H1 (cell line): ENCODE measurements at regions not wholly inside any gene's neighbourhood (a gene's known extent, or its start where the extent isn't known, plus 50 kb on each side); places are given as distances from the start of the nearest gene placed in this dataset.

Experiments
- CTCF ChIA-PET: fragments of 300-600 bp; sonication (Branson Sonifier 250); formaldehyde crosslinking; loops from one replicate; lab custom pipeline; 2021; ENCODE audit not compliant: partially characterized antibody; lab: Charles Lee
- POLR2A ChIA-PET: fragments of 300-600 bp; sonication (Branson Sonifier 250); formaldehyde crosslinking; loops from one replicate; lab custom pipeline; 2021; ENCODE audit warnings: inconsistent platforms; ENCODE audit not compliant: partially characterized antibody; lab: Charles Lee
- DNase-seq, 2 experiments: peaks; one replicate each; pipeline versions ENCODE4 v3.0.0 to v3.0.0-alpha.2; 2010 to 2022; ENCODE audit warnings: low spot score in 2 of 2, low read depth in 1 of 2, mixed read lengths in 1 of 2
- FAIRE-seq: peaks from 2 replicates; lab custom pipeline; 2011; peaks lifted over from hg19 to GRCh38; lab: Jason Lieb, UNC
- H2AFZ ChIP-seq: 2 replicates; pipeline ENCODE4 v1.8.1; 2012; ENCODE audit warnings: low read length, inconsistent platforms
- H2AK5ac ChIP-seq: 2 replicates; pipeline ENCODE4 v1.6.1; 2013; ENCODE audit warnings: low read depth, low read length
- H2BK120ac ChIP-seq: replicated peaks from 2 replicates; pipeline ENCODE3; 2013; ENCODE audit warnings: low read depth, low read length, inconsistent platforms
- H2BK12ac ChIP-seq: 2 replicates; pipeline ENCODE4 v1.6.1; 2013; ENCODE audit warnings: low read depth, low read length
- H2BK15ac ChIP-seq: 2 replicates; pipeline ENCODE4 v1.6.1; 2013; ENCODE audit warnings: low read length
- H2BK20ac ChIP-seq: 2 replicates; pipeline ENCODE4 v1.6.1; 2013; ENCODE audit warnings: low read length
- H2BK5ac ChIP-seq: 2 replicates; pipeline ENCODE4 v1.6.1; 2013; ENCODE audit warnings: low read depth, low read length
- H3K14ac ChIP-seq: 2 replicates; pipeline ENCODE4 v1.6.1; 2013; ENCODE audit warnings: inconsistent platforms; ENCODE audit not compliant: insufficient read length
- H3K18ac ChIP-seq: 2 replicates; pipeline ENCODE4 v1.6.1; 2013; ENCODE audit warnings: low read length; ENCODE audit errors: extremely low read depth
- H3K23ac ChIP-seq: 2 replicates; pipeline ENCODE4 v1.6.1; 2013; ENCODE audit warnings: inconsistent platforms; ENCODE audit not compliant: insufficient read length
- H3K23me2 ChIP-seq: 2 replicates; pipeline ENCODE4 v1.6.1; 2013; ENCODE audit warnings: low read depth, low read length
- H3K27ac ChIP-seq: 2 replicates; pipeline ENCODE4 v1.6.1; 2011; ENCODE audit warnings: low read depth, low read length, inconsistent platforms
- H3K27me3 ChIP-seq, 4 experiments: replicated peaks in 1 of 4; 1 replicate in 1 of 4; 2 replicates in 3 of 4; pipeline versions ENCODE4 v1.6.1 to v1.8.1; 2011 to 2013; ENCODE audit warnings: low read length in 3 of 4, mild to moderate bottlenecking in 3 of 4, inconsistent platforms in 2 of 4, mixed read lengths in 2 of 4, moderate library complexity in 1 of 4; ENCODE audit not compliant: control insufficient read depth in 3 of 4, insufficient read depth in 3 of 4; ENCODE audit errors: extremely low read depth in 1 of 4
- H3K36me3 ChIP-seq, 4 experiments: 2 replicates each; pipeline versions ENCODE4 v1.6.1 to v1.8.1; 2011 to 2013; ENCODE audit warnings: mild to moderate bottlenecking in 4 of 4, low read length in 3 of 4, moderate library complexity in 2 of 4, control low read depth in 1 of 4, inconsistent platforms in 1 of 4; ENCODE audit not compliant: insufficient read depth in 4 of 4, control insufficient read depth in 2 of 4
- H3K4ac ChIP-seq: replicated peaks from 2 replicates; pipeline ENCODE3; 2013; ENCODE audit warnings: low read length, low read depth, mixed read lengths, inconsistent platforms; ENCODE audit not compliant: insufficient read length
- H3K4me1 ChIP-seq, 4 experiments: replicated peaks in 1 of 4; 1 replicate in 1 of 4; 2 replicates in 3 of 4; pipeline versions ENCODE4 v1.6.1 to v1.8.1; 2011 to 2013; ENCODE audit warnings: low read length in 3 of 4, inconsistent platforms in 2 of 4, mixed read lengths in 1 of 4; ENCODE audit not compliant: insufficient read depth in 4 of 4, control insufficient read depth in 3 of 4
- H3K4me2 ChIP-seq, 2 experiments: 2 replicates each; pipeline versions ENCODE4 v1.6.1 to v1.8.1; 2011 to 2013; ENCODE audit warnings: low read depth in 2 of 2, low read length in 2 of 2, control low read depth in 1 of 2, inconsistent platforms in 1 of 2, mild to moderate bottlenecking in 1 of 2; ENCODE audit not compliant: insufficient read depth in 1 of 2
- H3K4me3 ChIP-seq, 4 experiments: fragments of 200-600, 300-600 bp in 1 of 4; sonication (generic), shearing (Covaris generic), sonication (Bioruptor Twin) in 1 of 4; 2 replicates each; pipeline versions ENCODE4 v1.5.1 to v1.8.1; 2011 to 2016; ENCODE audit warnings: low read length in 4 of 4, low read depth in 3 of 4, control low read depth in 2 of 4, inconsistent platforms in 2 of 4, mild to moderate bottlenecking in 2 of 4, mixed read lengths in 1 of 4, moderate library complexity in 1 of 4; ENCODE audit not compliant: insufficient read depth in 2 of 4; ENCODE audit errors: extremely low read depth in 1 of 4
- H3K56ac ChIP-seq: replicated peaks from 2 replicates; pipeline ENCODE3; 2013; ENCODE audit warnings: low read depth, mild to moderate bottlenecking, mixed read lengths, low read length, inconsistent platforms; ENCODE audit not compliant: insufficient read length
- H3K79me1 ChIP-seq: 2 replicates; pipeline ENCODE4 v1.6.1; 2013; ENCODE audit warnings: low read depth, low read length, control low read depth
- H3K79me2 ChIP-seq, 2 experiments: 2 replicates each; pipeline versions ENCODE4 v1.6.1 to v1.8.1; 2012 to 2013; ENCODE audit warnings: low read length in 2 of 2, mild to moderate bottlenecking in 2 of 2, inconsistent platforms in 1 of 2; ENCODE audit not compliant: insufficient read depth in 2 of 2, control insufficient read depth in 1 of 2
- H3K9ac ChIP-seq, 4 experiments: replicated peaks in 1 of 4; 1 replicate in 1 of 4; 2 replicates in 3 of 4; pipeline versions ENCODE4 v1.6.1 to v1.8.1; 2011 to 2013; ENCODE audit warnings: low read depth in 3 of 4, low read length in 3 of 4, control low read depth in 2 of 4, mild to moderate bottlenecking in 2 of 4, moderate library complexity in 2 of 4, inconsistent platforms in 1 of 4; ENCODE audit errors: extremely low read depth in 1 of 4
- H3K9me3 ChIP-seq, 2 experiments: 2 replicates each; pipeline versions ENCODE4 v1.6.1 to v1.8.1; 2012 to 2013; ENCODE audit warnings: mild to moderate bottlenecking in 2 of 2, moderate library complexity in 2 of 2, control low read depth in 1 of 2, inconsistent platforms in 1 of 2, low read depth in 1 of 2, low read length in 1 of 2, mixed read lengths in 1 of 2; ENCODE audit not compliant: insufficient read depth in 2 of 2
- H4K20me1 ChIP-seq, 2 experiments: replicated peaks in 1 of 2; 2 replicates each; pipeline versions ENCODE3 to v1.8.1; 2011 to 2013; ENCODE audit warnings: inconsistent platforms in 2 of 2, low read length in 2 of 2, mild to moderate bottlenecking in 1 of 2; ENCODE audit not compliant: insufficient read depth in 2 of 2, control insufficient read depth in 1 of 2
- H4K5ac ChIP-seq: 2 replicates; pipeline ENCODE4 v1.6.1; 2013; ENCODE audit warnings: low read length, low read depth, mixed read lengths, inconsistent platforms; ENCODE audit not compliant: insufficient read length
- H4K8ac ChIP-seq: 2 replicates; pipeline ENCODE4 v1.8.0; 2013; ENCODE audit warnings: mild to moderate bottlenecking, moderate library complexity, low read length, inconsistent platforms; ENCODE audit not compliant: insufficient read depth; ENCODE audit errors: extremely low read depth
- H4K91ac ChIP-seq: replicated peaks from 2 replicates; pipeline ENCODE3; 2013; ENCODE audit warnings: low read length, mixed read lengths, inconsistent platforms; ENCODE audit not compliant: insufficient read length
- ASH2L ChIP-seq: fragments of 200-600, 300-600 bp; sonication (generic); IDR thresholded peaks from one replicate; pipeline ENCODE4 v1.7.1; 2017; ENCODE audit warnings: low read length
- CEBPB ChIP-seq: IDR thresholded peaks from 2 replicates; pipeline ENCODE4 v1.6.1; 2012; ENCODE audit warnings: low read depth, low read length
- CTCF ChIP-seq, 3 experiments: IDR thresholded peaks; 1 replicate in 2 of 3; 2 replicates in 1 of 3; pipeline versions ENCODE4 v1.5.1 to v1.6.1; 2011; ENCODE audit warnings: low read length in 3 of 3, mild to moderate bottlenecking in 3 of 3, inconsistent platforms in 2 of 3, low read depth in 1 of 3, moderate library complexity in 1 of 3; ENCODE audit not compliant: insufficient read depth in 1 of 3; ENCODE audit errors: control extremely low read depth in 1 of 3
- E2F6 ChIP-seq: IDR thresholded peaks from 2 replicates; pipeline ENCODE4 v1.6.1; 2012; ENCODE audit warnings: inconsistent platforms
- EZH2 ChIP-seq: fragments of 200-600 bp; sonication (generic); IDR thresholded peaks from 2 replicates; pipeline ENCODE4 v1.7.1; 2012; ENCODE audit warnings: low read depth, mild to moderate bottlenecking, moderate library complexity, low read length, inconsistent platforms; ENCODE audit not compliant: severe bottlenecking
- HDAC2 ChIP-seq, 2 experiments: fragments of 300-600 bp in 1 of 2; sonication (generic) in 1 of 2; IDR thresholded peaks; 2 replicates each; pipeline ENCODE4 v1.6.1; 2011 to 2012; ENCODE audit warnings: low read depth in 2 of 2, low read length in 2 of 2, mild to moderate bottlenecking in 2 of 2, moderate library complexity in 2 of 2, borderline replicate concordance in 1 of 2, inconsistent platforms in 1 of 2
- MAX ChIP-seq: IDR thresholded peaks from 2 replicates; pipeline ENCODE4 v1.6.1; 2012; ENCODE audit warnings: inconsistent platforms
- NANOG ChIP-seq: IDR thresholded peaks from 2 replicates; pipeline ENCODE4 v1.6.1; 2011; ENCODE audit warnings: low read length, low read depth, mild to moderate bottlenecking, inconsistent platforms; ENCODE audit not compliant: insufficient read depth, poor library complexity, severe bottlenecking
- RFX5 ChIP-seq: IDR thresholded peaks from 2 replicates; pipeline ENCODE4 v1.6.1; 2011; ENCODE audit warnings: low read depth, low read length, improper control_type of control experiment, borderline replicate concordance
- SIRT6 ChIP-seq: IDR thresholded peaks from one replicate; pipeline ENCODE4 v1.7.1; 2012; ENCODE audit warnings: low read length, inconsistent platforms
- YY1 ChIP-seq: IDR thresholded peaks from 2 replicates; pipeline ENCODE4 v1.6.1; 2011; ENCODE audit warnings: low read depth, mild to moderate bottlenecking, low read length
- WGBS, 2 experiments: shearing (Covaris generic) in 1 of 2; methylation state at CpG; one replicate each; pipeline versions ENCODE4 v1.1.6 to v1.1.7; 2013 to 2015; ENCODE audit warnings: low lambda C conversion rate in 2 of 2, mixed read lengths in 2 of 2, inconsistent platforms in 1 of 2, low coverage in 1 of 2, missing lambda C conversion rate in 1 of 2; ENCODE audit not compliant: insufficient replicate concordance in 2 of 2, insufficient coverage in 1 of 2, insufficient read length in 1 of 2; ENCODE audit errors: extremely low coverage in 1 of 2, missing lambda C conversion rate in 1 of 2; 5-methylcytosine and 5-hydroxymethylcytosine counted together

- H2BK5ac ChIP-seq = no peak overlapping the region
- no peak overlapping the region for H4K8ac ChIP-seq
- no peak for DNase-seq
- H3K27ac ChIP-seq = no peak overlapping the region
- no peak overlapping the region for H4K5ac ChIP-seq
- H3K27me3 ChIP-seq = no peaks in the 10 kb centered on the region
- no peak for FAIRE-seq
- no peak overlapping the region for H3K23ac ChIP-seq
- H3K9me3 ChIP-seq = peaks cover 0 to 2% of the 10 kb centered on the region in 2 experiments; a peak in 1 of 4 replicates
- H3K4me1 ChIP-seq = no peaks in the 10 kb centered on the region
- no peaks in the 10 kb centered on the region for H3K79me1 ChIP-seq
- H2BK15ac ChIP-seq = no peak overlapping the region
- H2AFZ ChIP-seq = no peak overlapping the region
- H2AK5ac ChIP-seq = no peak overlapping the region
- no peak overlapping the region for H3K14ac ChIP-seq
- H2BK120ac ChIP-seq = no peak overlapping the region
- no peaks in the 10 kb centered on the region for H3K23me2 ChIP-seq
- H3K56ac ChIP-seq = no peak overlapping the region
- no peak overlapping the region for H3K18ac ChIP-seq
- H3K36me3 ChIP-seq = no peaks in the 10 kb centered on the region
- no peak overlapping the region for H3K4me3 ChIP-seq
- H4K20me1 ChIP-seq = no peaks in the 10 kb centered on the region
- no peak overlapping the region for H3K9ac ChIP-seq
- ChIA-PET CTCF (no interaction called here), POLR2A (interaction anchor here (0.7 kb wide), 1 partner anchor 82 kb away, joined by 3 read pairs; no protein-coding TSS in a partner anchor)
- H3K4me2 ChIP-seq = no peak overlapping the region
- no peak overlapping the region for H2BK20ac ChIP-seq
- no peak overlapping the region for H2BK12ac ChIP-seq
- 91% methylated on average over 5 of the region's 5 CpGs; no CpG with 5 or more reads in 1 of the 2 experiments for WGBS, 2 experiments
- H4K91ac ChIP-seq = no peak overlapping the region
- H3K4ac ChIP-seq = no peak overlapping the region
- no peaks in the 10 kb centered on the region for H3K79me2 ChIP-seq
- TF ChIP-seq RFX5 (no peak), E2F6 (no peak), NANOG (no peak), ASH2L (no peak), YY1 (no peak), SIRT6 (no peak), MAX (no peak), HDAC2 (IDR thresholded peaks at IDR 0.05; ENCODE audit: borderline replicate concordance in 1 of 2, low read depth in 2 of 2, low read length in 2 of 2) (no peak), EZH2 (no peak), CEBPB (no peak), CTCF (IDR thresholded peaks at IDR 0.05; ENCODE audit: control extremely low read depth in 1 of 3, insufficient read depth in 1 of 3, low read depth in 1 of 3, low read length in 3 of 3) (no peak)
Measured at GRCh38 chr7:14069961-14070360, 80.5 kb upstream of the ETV1 start.
